HS-5 (cell line): ENCODE measurements at regions not wholly inside any gene's neighbourhood (a gene's known extent, or its start where the extent isn't known, plus 50 kb on each side); places are given as distances from the start of the nearest gene placed in this dataset.

Experiments used
- DNase-seq: peaks from one replicate; pipeline ENCODE4 v3.0.0-alpha.2; 2012; ENCODE audit warnings: low read depth

DNA sequence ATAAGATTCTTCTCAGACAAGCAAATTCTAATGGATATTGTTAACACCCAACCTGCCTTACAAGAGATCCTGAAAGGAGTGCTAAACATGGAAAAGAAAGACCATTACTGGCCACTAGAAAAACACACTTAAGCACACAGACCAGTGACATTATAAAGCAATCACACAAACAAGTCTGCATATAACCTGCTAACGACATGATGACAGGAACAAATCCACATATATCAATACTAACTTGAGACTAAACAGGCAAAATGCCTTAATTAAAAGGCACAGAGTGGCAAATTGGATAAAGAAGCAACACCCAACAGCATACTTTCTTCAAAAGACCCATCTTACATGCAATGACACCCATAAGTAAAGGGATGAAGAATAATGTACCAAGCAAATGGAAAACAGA, 100.5 kb upstream of the PCDH18 start:
- DNase-seq: no peak

DNA sequence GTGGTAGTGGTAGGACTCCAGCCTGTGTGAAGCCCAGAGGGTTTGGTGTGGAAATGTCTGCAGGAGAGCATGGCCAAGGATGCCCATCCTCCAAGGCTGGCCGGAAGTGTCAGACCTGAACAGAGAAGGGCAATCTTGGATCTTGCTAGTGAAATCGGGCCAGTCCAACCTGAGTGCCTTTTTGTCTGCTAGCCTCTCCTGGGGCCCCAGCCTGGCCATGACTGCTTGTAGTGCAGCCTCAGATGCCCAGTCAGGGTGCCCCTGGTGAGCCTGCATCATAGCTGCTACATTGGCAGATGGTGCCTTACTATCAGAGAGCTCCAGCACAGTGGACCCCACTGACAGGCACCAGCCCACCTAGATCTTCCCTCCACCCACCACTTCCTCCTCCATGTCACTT, 99.3 kb upstream of the PCDH18 start:
- no peak for DNase-seq

DNA sequence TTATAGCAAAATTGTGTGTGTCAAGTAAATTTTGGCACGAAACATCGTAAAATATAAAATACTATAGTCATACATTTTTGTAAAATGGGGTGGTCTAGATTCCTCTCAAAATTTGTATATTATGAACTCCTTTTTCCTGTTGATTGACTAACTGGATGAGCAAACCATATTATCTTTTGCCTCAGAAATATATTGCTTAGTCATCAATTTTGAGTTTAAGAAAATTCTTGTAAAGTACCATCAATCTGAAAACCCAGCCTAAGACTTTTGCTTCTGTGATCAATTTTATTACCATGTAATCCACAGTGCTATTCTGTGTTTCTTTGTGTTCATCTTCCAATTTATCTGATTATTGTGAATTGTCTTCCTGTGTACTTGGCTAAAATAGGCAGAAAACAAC, 98.0 kb upstream of the PCDH18 start:
- no peak for DNase-seq

DNA sequence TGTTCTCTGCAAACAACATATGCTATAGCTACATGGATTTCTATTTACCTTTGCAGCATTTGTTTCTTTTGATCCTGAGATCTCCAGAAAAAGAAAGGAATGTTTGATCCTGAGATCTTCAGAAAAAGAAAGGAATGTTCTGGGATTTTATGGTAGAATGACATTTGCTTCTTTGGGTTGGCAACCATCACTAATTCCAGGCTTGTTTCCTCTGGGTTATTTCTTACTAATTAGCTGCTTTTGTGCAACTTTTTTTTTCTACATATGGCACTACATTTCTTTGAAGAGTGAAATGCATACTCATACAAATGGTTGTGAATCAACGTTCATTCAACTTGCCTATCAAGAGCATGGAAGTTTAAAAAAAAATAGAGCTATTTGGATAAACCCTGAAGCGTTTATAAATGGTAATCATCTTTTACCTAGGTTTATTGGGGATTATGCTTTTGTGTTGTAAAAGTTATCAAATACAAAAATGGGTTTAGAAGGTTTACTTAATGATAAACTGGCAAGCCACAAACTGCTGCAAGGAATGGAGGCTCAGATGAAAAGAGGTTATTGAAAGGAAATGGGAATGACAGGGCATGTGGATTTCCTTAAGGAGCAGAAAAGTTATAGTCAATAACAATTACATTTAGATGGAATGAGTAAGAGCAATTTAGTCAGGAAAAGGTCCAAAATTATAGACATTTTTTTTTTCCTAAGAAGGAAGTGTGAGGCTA, 95.6 kb upstream of the PCDH18 start:
- no peak for DNase-seq

DNA sequence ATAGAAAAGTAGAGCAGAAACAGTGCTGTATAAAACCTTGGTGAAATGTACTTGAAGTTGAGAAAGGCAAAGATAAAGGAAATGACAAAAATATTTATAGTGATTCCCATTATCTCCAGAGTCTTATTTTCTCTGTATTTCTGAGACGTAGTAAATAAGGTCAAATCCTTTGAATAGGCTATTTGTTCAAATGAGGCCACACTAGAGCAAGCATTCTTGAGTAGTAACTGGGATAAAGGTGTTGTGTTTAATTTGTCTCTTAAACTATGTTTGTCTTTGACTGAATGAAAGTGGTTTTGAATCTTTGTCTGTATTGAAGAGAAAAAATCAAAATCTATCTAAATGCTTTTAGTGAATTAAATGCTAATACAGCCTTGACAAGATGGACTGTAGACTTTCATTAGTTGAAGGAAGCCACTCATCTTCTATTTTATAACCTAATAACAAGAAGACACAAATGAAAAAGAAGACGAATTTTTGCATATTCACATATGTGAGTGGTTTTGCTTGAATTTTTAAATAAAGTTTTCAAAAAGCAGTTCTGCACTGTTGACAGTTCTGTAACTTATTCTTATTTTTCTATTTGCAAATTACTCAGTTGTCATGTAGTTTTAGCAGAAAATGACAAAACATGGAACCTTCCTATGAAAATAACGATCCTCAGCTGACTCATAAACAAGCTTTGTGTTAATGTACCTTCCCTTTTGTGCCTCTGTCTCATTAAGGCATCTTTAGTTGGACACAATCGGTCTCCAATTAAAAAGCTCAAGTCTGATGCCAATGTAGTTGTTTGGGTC, 94.8 kb upstream of the PCDH18 start:
- no peak for DNase-seq

DNA sequence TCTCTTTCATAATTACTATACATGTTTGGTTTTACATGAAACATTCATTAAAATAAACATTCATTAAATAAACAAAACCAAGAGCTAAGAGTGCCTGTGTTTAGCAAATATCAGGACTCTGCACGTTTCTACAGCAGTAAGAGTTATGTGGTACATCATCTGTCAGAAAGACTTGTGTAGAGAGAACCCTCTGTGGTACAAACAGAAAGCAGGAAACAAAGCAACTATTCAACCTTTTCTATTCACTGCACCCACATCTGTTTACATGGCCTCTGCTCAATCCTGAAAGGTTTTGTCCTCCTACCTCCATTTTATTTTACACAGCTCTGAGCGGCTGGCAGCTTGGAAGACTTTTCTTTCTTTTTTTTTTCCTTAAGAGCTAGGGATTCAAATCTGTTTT, 90.7 kb upstream of the PCDH18 start:
- DNase-seq: no peak

DNA sequence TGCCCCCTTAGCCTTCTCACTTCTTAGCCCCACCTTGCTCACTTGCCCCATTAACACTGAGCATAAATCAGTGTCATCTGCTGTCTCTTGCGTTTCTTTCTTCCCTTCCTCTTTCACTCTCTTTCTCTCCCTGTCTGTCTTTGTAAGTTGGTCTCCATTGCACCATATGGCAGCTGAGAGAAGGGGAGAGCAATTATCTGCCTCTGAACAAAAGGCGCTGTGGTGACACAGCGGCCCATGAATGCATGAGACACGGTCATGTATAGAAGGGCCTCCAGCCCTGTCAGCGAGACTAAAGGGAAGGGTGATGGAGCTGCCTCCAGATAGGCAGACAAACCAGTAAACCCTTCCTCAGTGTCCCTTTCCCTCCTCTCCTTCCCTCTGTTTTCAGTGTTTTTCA, 88.8 kb upstream of the PCDH18 start:
- DNase-seq: no peak

DNA sequence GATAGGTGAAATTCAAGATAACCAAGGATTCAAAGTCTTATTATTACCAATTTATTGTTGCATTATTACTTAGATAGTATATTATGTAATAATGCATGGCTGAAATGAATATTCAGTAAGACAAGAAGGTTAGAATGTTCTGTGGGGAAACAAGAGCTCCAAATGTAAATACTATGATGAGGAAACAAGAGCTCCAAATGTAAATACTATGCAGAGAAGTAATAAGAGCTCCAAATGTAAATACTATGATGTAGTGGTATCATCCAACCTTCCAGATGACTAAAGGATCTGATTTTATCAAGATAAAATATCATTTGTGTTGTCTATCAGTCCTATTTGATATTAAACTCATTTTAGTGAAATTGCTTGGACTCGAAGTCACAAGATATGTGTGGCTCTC, 82.2 kb upstream of the PCDH18 start:
- DNase-seq: no peak

DNA sequence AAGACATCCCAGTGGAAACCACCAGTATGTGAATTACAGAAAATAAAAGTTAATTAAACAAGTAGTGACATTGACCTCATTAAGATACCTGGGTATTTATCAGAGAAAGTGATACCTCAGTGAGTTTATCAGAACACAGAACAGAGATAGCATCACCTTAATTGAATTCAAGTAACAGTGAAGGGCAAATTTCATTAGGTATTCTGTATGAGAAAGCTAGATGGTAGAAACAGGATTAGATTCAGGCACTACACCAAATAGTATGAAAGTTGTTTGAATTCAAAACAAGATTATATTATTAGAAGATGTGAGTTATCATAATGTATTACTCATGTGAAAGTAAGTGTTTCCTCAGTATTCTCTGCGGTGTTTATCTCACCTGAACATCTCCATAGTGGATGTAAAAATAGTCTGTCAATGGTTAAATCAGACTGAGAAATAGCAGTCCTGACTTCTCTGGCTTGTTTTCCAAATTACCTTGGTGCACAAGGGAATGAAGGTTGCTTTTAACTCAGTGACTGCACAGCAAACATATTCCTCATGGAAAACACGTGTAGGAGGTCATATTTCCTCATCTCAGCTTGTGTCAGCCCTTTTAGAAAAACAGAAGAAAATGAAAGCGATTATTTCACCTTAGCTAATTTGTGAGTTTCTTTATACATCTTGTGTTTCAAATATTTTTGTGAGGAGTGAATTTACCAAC, 79.9 kb upstream of the PCDH18 start:
- no peak for DNase-seq

DNA sequence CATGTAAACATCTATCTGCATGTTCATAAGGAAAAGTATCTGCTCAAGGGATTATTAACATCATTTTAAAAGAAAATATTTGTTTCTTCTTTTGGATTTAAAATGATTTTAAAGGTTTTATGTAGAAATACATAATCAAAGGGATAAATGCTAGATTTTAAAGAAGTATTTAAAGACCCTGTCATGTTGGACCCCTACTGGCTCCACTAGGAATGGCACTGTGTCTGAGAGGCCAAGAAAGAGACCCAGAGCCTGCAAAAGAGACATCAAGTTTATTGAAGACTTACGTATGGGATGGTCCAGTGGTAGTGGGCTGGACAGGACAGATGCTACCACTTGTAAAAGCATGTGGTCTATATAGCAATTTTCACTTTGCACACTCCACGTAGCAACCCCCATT, 78.7 kb upstream of the PCDH18 start:
- no peak for DNase-seq

DNA sequence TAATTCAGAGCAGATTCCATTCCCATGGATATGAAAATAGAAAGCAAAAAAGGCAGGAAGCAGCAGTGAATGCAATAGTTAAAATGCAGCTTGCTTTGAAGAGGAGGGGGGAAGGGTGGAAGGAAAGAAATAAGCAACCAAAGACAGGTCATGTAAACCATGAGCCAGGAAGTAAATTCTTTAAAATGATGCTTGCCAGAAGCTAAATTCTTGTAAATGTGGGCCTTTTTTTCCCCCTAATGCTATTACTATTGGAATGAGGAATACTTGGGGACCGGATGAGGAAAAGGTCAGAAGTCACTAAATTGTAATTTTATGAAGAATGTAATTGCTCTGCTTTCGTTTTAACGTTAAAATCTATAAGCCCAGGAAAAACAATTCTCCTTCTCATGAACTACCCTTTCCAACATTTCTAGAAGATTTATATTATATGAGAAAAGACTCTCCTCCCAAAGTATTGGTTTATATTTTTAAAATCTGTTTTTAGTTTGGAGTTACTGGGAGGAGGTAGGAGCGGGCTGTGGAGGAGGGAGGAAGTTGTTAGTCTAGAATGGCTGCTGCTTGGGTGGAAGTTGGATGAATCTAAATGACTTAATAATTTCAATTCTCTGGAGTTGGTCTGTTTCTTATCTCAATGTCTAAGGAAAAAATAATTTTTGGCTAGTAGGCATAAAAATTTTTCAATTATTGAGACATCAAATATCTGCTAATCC, 77.6 kb upstream of the PCDH18 start:
- DNase-seq: no peak

DNA sequence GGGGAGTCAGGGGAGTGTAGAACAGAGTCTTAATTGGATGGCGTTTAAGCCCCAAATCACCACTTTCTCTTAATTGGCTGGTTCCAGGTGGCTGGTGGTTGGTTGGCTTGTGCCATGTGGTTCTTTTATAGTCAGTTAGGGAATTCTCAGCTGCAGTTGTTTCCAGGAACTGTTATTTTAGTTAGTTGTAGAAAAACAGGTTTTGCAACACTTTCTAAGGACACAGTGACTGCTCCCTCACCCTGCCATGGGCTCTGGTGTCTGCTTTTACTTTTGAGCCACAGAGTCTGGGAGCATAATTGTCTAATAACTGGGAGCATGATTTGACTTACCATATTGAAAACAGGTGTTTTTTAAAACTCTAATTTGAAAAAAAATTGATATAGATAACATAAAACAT, 75.8 kb upstream of the PCDH18 start:
- DNase-seq: no peak

DNA sequence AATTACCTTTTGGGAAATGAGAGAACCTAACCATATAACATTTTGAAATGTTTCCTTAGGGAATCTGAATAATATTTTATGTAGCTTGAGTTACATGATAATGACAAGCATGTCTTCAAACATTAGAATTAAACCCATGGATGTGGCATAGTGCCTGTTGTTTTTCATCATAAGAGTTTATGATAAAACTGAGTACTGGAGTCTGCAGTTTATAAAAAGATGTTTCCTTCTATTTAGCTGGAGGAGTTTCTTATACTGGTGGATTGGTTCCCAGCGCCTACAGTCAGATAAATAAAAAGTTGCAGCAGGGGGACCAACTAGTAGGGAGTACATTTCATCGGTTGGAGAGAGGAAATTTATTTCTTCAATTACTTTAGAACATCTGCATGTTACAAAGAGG, 70.1 kb upstream of the PCDH18 start:
- DNase-seq: no peak

DNA sequence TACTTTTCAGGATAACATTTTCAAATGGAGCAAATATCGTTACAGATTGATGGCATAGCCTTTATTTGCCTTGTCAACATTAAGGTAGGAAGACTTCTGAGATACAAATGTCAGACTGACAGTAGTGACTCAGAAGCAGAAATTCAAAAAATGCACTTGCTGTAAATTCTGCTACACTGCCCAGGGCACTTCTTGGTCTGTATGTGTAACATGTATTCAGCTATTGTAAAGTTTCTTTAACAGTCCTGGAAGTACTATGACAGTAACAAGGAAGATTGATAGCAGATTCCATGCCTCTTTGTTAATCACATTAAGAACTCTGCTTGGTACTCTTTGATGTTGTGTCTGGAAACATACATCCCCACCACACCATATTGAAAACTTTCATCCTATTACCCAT, 69.6 kb upstream of the PCDH18 start:
- no peak for DNase-seq

DNA sequence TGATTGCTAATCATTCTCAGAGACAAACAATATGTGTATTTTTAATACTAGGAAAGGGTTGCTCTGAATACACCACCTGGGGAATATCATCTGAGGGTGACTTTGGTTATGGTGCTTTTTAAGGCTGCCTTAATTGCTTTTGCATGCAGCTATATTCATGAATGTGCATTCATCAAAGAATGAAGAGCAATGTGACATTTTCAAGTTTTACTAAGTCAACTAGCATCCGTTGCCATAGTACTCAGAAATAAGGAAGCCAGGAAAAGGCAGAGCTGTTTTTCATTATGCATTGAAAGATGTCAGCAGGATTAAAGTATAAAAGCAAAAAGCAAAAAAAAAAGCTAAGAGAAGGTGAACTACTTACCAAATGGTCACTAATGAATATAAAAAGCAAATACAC, 67.4 kb upstream of the PCDH18 start:
- no peak for DNase-seq

DNA sequence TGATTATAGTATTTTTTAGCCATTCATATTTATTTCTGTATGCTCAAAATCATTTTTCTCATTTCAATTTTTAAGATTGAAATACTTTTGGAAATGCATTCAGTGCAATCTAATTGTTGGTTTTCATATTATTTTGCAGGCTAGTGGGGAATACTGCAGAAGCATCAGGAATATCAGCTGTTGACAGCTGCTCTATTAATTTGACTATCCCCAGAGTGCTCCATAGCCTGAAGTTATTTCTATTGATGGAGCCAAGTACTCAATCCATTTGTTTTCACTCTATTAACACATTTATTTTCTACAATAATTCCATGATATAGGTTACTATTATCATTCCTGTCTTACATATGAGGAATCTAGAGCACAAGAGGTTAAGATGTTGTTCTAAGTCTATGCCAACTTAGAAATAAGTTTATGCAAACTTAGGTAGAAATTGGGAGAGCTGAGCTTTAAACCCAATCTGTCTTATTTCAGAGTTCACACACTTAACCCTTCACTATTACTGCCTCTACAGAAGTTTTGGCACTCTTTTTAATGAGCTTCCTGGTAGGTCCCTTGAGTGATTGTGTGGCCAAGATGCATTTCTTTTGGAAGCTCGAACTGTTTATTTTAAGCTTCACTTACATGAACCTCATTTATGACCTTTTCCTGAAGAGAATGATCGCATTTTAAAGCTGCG, 65.6 kb upstream of the PCDH18 start:
- no peak for DNase-seq

DNA sequence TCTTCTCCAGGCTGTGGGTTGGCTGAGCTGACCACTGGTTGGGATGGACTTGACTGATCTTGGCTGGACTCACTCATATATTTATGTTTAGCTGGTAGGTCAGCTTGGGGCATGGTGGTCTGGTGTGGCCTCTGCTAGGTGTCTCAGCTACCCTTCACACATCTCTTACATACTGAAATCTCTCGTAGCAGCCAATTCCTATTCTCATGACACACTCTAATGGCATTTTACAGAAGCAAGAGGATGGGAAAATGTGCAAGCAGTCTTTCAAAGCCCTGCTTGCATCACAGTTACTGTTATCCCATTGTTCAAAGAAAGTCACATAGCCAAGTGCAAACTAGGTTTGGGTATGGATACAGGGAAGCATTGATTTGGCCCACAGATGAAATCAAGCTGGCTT, 55.5 kb upstream of the PCDH18 start:
- DNase-seq: no peak

DNA sequence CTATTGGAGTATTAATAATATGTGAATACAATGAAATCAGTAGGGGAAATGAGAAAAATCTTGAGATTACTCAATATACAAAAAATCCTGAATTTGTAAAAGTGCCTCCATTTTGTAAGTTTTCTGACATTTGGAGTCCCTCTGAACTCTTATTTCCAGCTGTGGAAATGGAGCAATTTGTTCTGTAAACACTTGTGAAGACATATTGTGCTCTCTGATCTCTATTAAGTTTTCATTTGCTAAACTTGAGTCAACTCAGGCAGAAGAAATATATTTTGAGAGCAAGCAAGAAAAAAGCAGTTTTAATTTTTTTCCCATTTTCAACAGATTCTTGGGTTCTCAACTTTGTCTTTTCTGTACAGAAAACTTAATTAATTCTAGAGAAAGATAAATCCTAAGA, 51.4 kb upstream of the PCDH18 start:
- no peak for DNase-seq
